D341Med (cell line): ENCODE measurements at regions not wholly inside any gene's neighbourhood (a gene's known extent, or its start where the extent isn't known, plus 50 kb on each side); places are given as distances from the start of the nearest gene placed in this dataset.
"Not testable (repeated sequence)": the region's sequence is repeated elsewhere in the genome, so short reads cannot be mapped to it uniquely, and the experiment has no call there.

Experiments
- DNase-seq: peaks from one replicate; pipeline ENCODE4 v3.0.0; 2012; ENCODE audit warnings: low spot score

- DNase-seq: no peak
These were observed 59.4 kb downstream of the EBLN1 start for GRCh38 chr10:22158426-22158825.

DNA sequence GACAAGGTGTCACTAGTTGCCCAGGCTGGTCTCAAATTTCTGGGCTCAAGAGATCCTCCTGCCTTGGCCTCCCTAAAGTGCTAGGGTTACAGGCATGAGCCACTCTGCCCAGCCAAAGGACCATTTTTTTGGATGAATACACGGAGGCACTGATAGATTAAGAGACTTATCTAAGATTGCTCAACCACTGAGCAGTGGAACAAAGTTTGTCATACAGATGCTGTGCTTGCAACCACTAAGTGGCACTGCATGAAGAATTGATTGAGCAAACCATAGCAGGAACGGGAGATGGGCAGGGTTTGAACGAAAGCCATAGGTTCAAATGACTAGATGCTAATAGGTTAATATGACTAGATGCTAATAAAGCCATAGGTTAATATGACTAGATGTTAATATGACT, 61.1 kb downstream of the EBLN1 start:
- no peak for DNase-seq

DNA sequence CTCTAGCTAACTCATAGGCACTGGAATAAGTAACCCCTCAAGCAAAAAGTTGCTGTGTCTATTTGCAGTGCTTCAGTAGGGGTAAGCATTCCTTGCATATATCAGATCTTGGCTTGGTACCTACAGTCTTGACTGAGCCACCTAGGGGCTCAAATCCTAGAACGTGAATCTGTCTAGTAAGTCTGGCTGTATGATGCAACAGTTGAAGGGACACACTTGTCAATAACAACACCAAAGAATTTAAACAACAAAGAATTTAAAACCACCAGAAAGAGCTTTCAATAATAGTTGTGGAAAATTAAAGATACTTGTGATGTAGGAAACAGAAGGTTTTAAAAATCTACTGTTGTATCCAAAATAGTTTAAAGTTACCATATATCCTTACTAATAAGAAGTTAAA, 65.4 kb downstream of the EBLN1 start:
- no peak for DNase-seq

GRCh38 chr10:22150842-22151241, 67.0 kb downstream of the EBLN1 start:
- no peak for DNase-seq

GRCh38 chr10:22148961-22149360, 68.9 kb downstream of the EBLN1 start:
- DNase-seq: no peak

DNA sequence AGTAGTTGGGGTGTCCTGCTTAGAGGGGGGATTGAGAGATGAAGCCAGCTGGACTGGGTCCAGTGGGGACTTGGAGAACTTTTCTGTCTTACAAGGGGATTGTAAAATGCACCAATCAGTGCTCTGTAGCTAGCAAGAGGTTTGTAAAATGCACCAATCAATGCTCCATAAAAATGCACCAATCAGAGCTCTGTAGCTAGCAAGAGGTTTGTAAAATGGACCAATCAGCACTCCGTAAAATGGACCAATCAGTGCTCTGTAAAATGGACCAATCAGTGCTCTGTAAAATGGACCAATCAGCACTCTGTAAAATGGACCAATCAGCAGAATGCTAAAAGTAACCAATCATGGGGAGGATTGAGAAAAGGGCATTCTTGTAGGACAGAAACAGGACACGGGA, 71.9 kb downstream of the EBLN1 start:
- DNase-seq: not testable (repeated sequence)

DNA sequence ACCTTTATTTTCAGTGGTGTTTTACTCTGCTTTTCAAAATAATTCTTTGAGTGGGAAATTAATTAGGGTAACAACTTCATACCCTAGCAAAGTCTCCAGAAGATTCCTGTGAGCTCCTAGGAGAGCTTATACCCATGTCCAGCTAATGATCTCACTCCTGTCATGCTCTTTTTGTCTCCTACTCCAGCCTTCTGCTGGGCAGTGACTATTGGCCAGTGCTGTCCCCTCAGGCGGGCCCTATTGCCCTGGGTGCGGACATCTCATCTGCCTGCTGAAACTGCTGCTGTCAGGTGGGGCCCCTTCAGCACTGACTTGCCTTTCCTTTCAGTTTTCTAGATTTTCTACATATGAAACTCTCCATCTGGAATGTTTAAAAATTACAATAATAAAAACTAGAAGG, 80.3 kb downstream of the EBLN1 start:
- DNase-seq: no peak

DNA sequence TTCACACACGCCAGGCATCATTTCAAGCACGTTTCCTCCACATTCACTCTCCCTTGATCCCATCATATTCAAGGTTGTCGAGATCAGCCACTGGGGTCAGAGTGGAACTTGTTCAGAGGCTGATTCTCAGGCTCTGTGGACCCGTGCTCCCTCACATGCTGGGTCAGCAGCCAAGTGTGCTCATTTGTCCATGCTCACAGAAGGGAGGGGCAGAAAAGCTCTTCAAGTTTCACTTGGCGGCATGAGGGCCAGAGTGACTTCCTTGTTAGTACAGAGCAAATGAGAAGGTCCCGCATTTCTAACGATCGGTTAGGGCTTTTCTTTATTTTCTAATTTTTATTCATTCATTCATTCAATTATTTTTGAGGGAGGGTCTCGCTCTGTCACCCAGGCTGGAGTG, 82.2 kb downstream of the EBLN1 start:
- no peak for DNase-seq

- no peak for DNase-seq
These were observed 83.8 kb downstream of the EBLN1 start for GRCh38 chr10:22133749-22134624.

DNA sequence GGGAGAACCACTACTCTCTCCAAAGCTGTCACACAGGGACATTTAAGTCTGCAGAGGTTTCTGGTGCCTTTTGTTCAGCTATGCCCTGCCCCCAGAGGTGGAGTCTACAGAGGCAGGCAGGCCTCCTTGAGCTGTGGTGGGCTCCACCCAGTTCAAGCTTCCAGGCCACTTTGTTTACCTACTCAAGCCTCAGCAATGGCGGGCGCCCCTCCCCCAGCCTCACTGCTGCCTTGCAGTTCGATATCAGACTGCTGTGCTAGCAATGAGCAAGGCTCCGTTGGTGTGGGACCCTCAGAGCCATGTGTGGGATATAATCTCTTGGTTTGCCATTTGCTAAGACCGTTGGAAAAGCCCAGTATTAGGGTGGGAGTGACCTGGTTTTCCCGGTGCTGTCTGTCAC, 87.0 kb downstream of the EBLN1 start:
- DNase-seq: not testable (repeated sequence)

GRCh38 chr10:22129612-22130011, 88.2 kb downstream of the EBLN1 start:
- DNase-seq: not testable (repeated sequence)

- not testable (repeated sequence) for DNase-seq
These were observed 96.6 kb downstream of the EBLN1 start for GRCh38 chr10:22121181-22121580.

DNA sequence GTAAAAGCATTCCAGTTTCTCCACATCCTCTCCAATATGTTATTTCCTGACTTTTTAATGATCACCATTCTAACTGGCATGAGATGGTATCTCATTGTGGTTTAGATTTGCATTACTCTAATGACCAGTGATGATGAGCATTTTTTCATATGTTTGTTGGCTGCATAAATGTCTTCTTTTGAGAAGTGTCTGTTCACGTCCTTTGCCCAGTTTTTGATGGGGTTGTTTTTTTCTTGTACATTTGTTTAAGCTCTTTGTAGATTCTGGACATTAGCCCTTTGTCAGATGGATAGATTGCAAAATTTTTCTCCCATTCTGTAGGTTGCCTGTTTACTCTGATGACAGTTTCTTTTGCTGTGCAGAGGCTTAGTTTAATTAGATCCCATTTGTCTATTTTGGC, 97.7 kb downstream of the EBLN1 start:
- DNase-seq: not testable (repeated sequence)

DNA sequence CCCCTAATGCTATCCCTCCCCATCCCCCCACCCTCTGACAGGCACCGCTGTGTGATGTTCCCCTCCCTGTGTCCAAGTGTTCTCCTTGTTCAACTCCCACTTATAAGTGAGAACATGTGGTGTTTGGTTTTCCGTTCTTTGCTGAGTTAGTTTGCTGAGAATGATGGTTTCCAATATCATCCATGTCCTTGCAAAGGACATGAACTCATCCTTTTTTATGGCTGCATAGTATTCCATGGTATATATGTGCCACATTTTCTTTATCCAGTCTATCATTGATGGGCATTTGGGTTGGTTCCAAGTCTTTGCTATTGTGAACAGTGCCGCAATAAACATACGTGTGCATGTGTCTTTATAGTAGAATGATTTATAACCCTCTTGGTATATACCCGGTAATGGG, 98.2 kb downstream of the EBLN1 start:
- not testable (repeated sequence) for DNase-seq

- no peak for DNase-seq
These were observed 106.1 kb downstream of the EBLN1 start for GRCh38 chr10:22111705-22112104.

GRCh38 chr10:22111260-22111659, 106.6 kb downstream of the EBLN1 start:
- DNase-seq: no peak

- no peak for DNase-seq
These were observed 107.1 kb downstream of the EBLN1 start for GRCh38 chr10:22110761-22111160.

GRCh38 chr10:22105270-22105669, 101.7 kb upstream of the DNAJC1 start:
- DNase-seq: no peak

DNA sequence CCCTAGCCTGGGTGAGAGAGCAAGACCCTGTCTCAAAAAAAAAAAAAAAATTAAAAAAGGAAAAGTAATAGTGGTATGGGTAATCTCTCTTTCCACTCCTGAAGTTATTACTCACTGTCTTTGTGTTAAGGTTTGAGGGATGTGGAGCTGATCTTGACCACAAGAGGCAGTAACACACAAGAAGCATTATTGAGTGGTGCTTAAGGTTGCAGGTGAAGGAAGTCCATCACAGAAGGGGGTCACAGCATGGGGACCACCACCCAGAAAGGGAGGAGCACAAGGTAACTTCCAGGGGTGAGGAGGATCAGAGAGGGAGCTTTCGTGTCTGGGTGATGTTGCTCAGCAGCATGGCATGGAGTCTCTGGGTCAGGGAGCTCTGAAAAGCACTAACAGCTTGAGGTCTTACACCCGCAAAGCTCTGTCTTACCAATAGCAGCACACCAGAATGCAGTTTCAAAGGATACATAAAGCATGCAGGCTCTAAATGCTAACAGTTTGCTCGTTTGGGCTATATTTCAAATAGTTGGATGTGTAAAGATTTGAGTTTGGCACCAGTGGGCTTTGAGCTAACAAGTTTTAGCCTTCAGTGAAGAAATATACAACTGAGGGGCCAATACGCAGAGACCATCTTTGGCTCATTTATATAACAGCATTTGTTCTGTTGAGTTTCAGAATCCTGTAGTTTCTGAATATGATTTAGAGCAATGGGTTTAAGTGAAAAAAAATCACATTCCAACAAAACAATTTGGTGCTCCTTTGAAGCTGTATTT, 100.4 kb upstream of the DNAJC1 start:
- DNase-seq: no peak

GRCh38 chr10:22097696-22098095, 94.2 kb upstream of the DNAJC1 start:
- no peak for DNase-seq

DNA sequence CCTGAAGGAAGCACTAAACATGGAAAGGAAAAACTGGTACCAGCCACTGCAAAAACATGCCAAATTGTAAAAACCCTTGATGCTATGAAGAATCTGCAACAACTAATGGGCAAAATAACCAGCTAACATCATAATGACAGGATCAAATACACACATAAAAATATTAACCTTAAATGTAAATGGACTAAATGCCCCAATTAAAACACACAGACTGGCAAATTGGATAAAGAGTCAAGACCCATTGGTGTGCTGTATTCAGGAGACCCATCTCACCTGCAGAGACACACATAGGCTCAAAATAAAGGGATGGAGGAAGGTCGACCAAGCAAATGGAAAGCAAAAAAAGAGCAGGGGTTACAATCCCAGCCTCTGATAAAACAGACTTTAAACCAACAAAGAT, 87.7 kb upstream of the DNAJC1 start:
- not testable (repeated sequence) for DNase-seq

- no peak for DNase-seq
These were observed 83.8 kb upstream of the DNAJC1 start for GRCh38 chr10:22087402-22087738.

GRCh38 chr10:22086730-22087401, 83.3 kb upstream of the DNAJC1 start:
- peak; percentile 49 for DNase-seq
